GM21737 (cell line): ENCODE measurements at regions not wholly inside any gene's neighbourhood (a gene's known extent, or its start where the extent isn't known, plus 50 kb on each side); places are given as distances from the start of the nearest gene placed in this dataset.

Experiments
- ATAC-seq: cut with Tn5 transposase; IDR thresholded peaks from one replicate; pipeline ENCODE4 v1.9.1; 2021; ENCODE audit warnings: mild to moderate bottlenecking, moderate library complexity; ENCODE audit not compliant: unreplicated experiment

DNA sequence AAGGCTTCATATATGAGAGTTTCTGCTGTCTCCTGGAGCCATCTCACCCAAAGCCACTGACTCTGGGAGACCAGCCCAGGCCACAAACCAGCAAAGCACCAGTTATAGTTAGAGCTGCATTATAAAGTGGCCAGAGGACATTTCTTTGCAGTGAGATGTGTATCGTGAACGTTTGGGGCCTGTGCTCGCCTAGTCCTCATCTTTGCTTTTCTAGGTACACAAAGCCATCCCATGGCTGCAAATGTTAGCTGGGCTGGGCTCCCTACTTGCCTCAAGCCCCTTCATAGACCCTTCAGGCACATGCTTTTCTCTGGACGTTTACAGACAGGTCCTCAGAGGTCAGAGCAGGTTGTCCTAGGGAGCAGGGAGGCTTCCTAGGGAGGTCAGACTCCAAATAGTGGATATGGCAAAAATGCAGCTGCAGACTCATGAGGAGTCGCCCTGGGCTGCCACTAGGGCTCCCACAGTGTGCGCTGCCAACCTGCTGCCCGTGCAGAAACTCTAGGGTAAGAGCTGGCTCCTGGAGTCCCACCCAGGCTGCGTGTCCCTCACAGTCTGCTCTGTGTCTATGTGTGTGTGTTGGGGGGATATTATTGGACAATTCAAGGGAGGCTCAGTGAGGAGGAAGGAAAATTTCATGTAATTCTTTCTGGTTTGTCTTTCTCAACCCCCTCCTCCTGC is 141.0 kb downstream of the RPIA start:
- peak; percentile 41 for ATAC-seq

DNA sequence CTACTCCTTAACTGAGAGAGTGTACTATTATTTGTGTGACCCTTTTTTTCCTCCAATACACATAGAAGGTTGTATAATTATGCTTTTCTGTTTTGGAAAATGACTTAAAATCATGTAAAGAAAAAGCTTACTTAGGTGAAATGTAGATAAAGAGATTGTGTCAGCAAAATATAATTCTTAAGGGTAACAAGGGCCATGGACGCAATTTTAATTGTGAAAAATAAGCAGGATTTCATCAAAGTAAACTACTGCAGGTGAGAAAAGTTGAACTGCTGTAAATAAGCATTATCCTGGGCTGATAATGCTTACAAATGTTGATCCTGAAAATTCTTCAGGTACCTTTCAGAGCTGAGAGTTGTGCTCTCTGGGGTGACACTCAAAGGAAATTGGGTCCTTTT is 141.5 kb downstream of the RPIA start:
- ATAC-seq = no peak

DNA sequence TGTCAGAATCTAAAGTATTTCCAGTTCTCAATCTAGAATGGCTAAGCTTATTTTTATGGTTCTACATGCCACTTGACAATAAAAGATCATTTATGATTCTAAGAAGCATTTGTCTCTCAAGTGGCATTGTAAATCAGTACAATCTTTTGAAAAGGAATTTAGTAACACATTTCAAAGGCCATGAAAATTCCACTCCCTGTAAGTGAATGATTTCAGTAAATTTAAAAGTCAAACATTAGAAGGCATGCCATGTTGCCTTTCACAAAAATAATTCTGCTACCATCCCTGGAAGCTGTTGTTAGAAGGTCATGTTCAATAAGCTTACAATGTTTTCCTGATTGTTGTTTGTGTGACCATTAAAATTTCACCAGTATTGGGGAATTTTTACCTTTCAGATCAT is 142.9 kb downstream of the RPIA start:
- ATAC-seq = no peak

DNA sequence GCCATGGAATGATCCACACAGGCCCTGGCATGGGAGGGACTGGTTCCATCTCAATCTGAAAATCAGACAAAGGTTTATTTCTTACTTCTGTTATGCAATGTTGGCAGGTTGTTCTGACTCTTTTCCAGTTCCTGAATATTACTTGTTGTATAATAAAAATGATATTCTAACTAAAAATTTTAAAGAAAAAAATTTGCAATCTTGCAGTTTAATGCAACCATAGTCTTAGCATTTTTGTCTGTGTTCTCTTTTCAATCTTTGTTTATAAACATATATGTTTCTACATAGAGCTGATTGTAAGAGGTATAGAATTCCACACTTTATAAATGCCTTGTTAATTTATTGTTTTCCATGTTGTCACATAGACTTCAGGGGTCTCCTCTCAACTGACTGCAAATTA is 143.4 kb downstream of the RPIA start:
- no peak for ATAC-seq

DNA sequence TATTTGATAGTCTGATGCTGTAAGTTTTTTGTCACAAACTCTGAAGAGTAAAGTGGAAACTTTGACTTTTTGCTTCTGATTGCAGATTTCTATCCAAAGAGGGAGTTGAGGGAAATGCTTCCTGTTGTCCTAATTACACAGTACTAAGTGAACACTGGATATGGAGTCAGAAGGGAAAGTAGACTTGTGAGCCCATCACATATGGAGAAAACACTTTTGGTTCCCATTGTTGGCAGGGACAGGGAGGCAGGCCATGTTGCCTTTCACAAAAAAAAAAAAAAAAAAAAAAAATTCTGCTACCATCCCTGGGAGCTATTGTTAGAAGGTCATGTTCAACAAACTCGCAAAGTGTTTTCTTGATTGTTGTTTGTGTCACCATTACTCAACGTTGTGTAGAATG is 144.3 kb downstream of the RPIA start:
- no peak for ATAC-seq

DNA sequence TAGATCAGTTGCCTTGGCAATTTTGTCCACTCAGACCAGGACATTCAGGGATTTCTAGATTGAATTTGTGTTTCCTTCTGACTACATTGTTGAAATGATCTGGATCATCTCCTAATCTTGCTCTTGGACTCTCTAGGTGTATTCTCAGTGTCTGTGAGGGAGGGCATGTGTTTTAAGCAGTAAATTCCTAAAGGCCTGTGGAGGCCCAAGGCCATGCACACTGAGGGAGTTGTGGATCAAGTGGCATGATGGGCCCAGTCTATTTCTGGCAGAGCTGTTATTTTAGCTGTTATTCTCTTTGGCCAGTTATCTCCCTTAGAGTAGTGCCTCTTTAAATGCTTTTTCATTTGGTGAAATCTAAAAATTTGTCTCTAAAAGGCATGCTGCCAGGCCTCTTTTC is 144.9 kb downstream of the RPIA start:
- no peak for ATAC-seq

DNA sequence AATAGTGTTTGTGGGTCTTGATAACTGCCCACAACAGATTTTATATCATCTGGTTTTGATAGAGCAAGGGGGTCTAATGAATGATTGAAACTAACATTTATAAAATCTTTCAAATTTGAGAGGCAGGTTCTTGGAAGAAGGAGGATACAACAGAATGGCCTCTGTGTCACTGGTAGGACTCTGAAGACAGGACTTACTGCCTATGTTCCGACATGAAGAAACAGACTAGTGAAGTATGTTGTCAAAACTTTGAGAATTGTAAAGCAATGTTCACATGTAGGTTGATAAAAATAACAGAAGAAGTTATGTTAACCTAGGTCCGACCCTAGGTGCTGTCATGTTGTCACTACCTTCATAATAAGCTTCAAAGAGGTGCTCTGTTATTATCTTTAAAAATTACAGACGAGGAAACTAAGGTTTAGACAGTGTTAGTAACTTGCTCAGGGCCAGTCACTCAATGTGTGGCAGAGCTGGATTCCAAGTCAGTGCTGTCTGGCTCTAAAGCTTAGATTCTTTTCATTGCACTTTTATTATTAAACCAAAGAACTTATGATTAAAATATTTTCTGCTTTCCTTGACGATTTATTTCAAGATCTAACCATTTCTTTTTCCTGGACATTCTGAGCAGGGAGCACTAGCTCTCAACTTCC is 146.2 kb downstream of the RPIA start:
- ATAC-seq = no peak

DNA sequence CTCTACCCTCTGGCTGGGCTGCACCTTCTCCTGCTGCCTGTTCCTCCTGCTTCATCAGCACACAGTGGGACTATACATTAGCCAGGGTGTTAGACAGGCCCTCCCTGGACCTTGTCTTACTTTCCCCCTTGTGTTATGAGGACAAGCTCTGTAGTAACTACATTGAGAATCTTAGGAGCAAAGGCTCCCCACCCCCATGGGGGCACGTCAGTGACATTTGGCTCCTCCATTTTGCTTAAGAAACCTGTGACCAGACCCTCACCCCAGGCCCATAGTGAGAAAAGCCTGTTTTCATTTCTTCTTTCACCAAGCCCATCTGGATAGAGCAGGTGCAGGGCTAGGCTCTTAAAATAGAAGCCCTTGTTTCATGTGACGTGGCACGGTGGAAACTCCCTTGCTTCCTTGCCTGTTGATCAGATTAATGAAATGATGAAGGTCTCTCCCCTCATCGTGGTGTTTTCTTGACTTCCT is 146.7 kb downstream of the RPIA start:
- peak; percentile 76 for ATAC-seq

DNA sequence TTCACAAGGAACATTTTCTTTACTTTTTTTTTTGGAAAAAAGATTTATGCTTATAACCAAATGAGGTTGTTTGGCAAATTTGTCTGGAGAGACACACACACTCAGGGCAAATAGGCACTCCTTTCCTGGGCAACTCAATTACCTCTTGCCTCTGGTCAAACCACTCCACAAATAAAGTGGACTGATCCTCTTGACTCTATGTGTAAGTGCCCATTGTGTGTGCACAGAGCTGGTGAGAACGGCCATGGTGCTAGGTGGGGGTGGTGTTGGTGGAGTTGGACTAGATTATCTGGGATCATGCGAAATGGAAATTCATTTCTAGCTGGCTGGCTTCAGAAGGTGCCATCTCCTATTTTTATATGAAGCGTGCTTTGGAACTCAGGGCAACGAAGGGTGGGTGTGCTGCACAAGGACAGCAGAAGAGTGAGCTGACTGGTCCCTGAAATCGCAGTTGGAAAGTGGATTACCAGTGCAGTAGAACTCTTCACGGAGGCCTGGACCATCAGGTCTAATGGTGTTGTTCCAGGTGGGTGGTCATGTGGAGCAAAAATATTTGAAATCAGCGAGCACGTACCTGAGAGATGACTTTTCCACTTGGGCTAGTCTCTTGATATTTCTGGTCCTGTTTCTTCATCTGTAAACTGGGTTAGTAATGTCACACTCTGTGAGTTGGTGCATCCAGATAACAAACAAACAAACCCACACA is 149.9 kb downstream of the RPIA start:
- no peak for ATAC-seq

DNA sequence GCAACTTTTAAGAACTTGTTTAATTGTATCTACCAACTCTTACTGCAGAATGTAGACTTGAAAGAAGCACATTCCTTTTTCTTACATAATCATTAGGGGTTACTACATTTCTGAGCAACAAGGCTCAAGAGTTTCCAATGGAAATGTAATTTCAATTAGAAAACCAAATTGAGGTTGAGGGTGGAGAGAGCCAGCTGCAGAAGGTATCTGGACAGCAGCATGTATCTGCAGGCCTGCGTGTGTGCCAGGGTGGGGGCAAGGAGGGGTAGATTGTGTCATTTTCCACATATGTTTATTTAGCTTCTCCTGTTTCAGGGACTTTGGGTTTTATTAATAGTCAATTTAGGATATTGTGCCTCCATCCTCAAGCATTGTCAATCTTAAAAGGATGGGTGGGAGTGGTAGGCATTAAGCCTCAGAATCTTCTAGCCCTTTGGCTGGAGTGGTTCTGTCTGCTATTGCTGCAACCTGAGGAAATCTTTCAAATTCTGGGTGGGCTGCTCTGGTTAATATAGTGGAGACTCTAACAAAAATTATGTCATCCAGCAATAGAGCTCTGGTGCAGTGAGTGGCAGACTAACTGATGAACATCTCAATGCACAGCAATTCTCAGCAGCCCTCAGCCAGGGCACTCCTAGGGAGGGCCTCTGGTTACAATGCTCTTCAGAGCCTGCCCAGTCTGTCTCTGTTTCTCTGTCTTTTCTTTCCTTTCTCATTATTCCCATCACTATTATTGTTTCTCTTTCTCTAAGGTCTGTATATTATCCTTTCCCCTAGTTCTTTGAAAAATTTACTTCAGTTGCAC is 151.4 kb downstream of the RPIA start:
- ATAC-seq = no peak

DNA sequence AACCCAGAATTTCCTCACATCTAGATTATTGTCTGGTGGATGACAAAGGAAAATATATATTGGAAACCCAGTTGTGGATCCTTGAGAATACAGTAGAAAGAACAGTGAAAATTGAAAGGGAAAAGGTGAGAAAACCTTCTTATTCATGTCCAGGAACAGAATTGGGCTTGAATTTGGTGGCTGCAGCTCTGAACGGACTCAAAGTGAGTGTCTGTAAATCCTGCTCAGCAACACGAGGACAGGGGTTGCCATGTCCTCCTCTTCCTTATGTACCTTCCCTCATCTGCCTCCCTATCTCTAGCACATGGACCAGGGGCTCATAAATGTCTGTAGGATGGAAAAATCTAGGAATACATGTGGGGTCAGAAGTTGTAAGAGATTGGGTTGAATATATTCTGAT is 152.2 kb downstream of the RPIA start:
- ATAC-seq = no peak

DNA sequence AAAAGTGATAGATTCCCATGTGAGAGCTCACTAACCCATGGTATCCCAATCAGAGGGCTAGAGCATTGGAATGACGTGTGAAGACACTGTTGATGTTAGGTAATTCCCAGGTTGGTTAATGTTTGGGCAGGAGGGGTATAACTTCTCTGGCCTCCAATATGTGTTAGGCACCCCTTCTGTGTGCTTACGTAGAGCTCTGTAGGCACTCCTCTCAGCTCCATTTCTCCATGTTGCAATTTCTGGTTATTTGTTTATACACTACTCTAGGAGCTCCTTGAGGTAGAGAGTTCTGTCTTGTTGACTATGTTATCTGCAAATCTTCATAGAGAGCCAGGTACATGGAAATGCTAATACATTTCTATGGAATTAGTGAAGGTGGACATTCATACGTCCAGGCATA is 153.5 kb downstream of the RPIA start:
- no peak for ATAC-seq

DNA sequence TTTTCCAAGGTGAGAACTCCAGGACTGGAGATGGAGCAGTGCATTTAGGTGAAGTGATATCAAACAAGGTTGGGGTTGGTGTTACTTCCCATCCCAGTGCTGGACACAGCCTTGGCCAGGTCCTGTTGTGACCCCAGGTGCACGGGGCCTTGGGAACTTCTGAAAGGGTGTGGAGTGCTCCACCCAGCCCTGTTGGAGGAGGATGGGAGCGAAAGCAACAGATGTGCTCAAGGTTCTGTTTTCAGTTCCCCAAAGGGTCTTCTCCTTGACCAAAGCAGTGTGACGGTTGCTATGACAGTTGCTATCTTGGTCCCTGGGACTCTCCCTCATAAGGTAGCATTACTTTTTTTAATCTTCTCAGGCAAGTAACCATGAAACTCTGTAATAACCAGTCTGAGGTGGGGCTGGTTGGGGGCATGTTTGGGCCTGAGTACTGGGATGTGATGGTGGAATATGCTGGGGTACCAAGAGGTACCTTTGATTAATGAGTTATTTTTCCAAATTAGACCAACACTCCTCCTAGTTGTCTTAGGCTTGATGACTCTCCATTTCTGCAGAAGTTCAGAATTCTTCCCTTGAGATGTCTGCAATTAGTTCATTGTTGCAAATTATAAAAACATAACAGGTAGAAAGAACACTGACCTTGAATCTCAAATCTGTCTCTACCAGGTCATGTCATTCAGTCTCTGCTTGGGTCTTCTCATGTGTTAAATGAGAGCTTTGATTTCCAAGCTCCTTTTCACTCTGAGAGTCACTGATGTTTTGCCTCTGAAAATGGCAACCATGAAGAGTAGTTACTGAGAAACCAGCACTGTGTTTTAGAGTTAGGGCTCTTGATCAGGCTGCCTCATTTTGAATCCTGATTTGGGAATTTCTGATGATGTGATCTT is 154.5 kb downstream of the RPIA start:
- ATAC-seq = peak; percentile 82

DNA sequence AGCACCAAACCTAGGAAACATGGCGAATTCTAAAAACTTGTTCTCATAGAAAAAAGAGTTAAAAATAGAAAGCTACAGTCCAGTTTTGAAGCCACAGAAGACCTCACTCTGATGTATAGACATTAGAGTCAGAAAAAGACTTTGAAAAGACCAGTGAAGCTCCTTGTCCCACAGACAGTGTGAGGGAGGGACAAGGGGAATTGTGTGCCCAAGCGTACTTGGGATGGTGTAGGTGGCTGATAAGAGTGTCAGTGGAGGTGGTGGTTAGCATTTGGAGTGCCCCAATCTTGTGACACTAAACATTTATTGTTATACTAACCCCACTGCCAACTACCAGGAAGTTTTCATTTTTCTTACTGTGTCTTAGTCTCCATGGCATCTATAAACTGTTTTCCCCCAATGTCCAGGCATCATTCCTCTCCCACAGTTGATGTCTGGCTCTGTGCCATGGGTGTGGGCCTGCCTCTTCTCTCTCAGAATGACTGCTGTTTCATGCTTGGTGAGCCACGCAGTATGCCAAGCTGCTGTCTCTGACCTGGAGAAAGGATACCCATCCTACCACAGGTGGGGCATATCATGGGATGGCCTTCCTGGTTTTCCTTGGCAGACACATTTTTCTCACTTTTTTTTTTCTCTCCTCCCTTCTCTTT is 161.4 kb downstream of the RPIA start:
- ATAC-seq = no peak

DNA sequence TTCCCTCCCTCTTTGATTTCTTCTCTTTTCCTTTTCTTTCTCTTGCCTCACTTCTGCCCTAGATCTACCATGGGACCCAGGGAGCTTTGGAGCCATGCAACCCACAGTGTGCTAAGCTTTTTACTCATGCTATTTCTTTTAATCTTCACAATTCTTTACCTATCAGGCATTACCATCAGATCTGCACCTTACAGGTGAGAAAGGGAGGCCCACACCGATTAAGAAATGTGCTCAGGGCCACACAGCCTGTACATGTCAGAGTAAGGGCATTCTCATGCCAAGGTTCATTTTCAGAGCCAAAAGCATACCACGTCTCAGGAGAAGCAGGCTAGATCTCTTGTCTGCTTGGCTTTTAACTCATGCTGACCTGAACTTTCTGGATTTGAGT is 161.9 kb downstream of the RPIA start:
- ATAC-seq = no peak

DNA sequence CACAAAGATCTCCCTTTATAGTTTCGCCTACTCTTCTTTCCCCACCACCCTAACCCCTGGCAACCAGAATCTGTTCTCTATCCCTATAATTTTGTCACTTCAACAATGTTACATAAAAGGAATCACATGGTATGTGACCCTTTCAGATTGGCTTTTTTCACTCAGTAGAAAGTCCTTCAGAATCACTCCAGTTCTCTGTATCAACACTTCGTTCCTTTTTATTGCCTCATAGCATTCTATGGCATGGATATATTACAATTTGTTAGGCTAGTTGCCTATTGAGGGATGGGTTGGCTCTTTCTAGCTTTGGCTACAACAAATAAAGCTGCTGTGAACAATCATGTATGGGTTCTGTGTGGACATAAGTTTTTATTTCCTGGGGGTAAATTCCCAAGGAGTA is 163.1 kb downstream of the RPIA start:
- no peak for ATAC-seq

DNA sequence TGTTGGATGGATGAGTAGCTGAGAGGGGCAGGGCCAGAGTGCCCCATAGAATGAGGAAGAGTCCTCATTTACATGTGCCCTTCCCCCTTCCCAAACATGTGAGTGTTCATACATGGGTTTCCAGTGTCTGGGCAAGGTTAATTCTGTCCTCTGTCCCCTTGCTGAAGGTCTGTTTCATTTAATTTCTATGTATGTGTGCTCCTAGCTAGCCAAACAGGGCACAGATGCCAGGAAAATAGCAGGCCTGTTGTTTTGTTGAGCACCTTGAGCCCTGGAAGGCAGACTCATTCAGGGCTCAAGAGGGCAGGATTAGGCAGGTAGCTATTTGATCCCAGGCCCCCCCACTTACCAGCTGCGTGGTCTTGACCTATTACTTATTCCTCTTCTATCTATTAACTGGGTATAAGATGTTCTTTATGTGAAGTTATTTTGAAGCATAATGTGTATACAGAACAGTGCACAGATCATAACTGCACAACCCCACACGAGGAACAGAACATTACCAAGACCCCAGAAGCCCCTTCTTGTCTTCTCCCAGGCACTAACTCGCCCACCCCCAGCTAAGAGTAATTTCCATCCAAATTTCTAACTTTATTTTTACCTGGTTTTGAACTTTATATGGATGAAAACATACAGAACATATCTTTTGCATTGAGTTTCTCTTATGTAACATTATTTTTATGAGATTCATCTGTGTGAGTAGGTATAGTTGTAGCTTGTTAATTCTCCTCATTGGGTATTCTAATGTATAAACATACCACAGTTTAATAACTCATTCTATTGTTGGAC is 164.3 kb downstream of the RPIA start:
- peak; percentile 35 for ATAC-seq

DNA sequence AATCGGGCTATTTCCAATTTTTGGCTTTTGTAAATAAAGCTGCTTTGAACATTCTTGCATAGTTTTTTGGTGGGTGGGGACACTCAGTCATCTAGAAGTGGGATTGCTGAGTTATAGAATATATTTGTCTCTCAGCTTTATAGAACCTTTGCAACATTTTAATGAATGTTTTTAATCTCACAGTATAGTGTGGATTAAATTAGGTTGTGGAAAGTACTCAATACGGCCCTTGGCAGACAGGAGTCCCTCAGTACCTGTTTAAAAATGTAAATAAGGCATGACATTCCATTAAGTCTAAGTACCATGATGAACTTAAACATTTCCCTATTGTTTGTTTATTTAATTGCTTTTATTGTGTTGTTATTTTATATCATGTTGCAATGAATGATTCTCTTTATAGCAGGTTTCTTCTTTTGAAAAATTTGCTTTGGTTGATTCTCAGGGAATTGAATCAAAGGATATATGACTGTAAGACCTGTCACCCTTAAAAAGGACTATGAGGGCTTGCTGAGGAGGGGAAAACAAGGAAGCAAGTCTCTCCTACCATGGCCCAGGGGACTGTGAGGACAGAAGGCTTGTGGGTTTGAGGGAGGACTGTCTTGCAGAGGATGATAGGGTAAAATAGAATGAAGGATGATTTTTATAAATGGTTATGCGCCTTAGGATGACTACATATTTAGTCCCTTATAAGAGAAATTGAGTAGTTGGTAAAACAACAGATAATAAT is 165.1 kb downstream of the RPIA start:
- ATAC-seq = peak; percentile 11
